GM12875 (cell line): ENCODE measurements at regions not wholly inside any gene's neighbourhood (a gene's known extent, or its start where the extent isn't known, plus 50 kb on each side); places are given as distances from the start of the nearest gene placed in this dataset.

Source experiments
- H3K4me3 ChIP-seq: one replicate; pipeline ENCODE4 v1.5.1; 2011; ENCODE audit warnings: low read depth, low read length, control low read depth
- TF ChIP-seq, protein P1 (sequence below): IDR thresholded peaks from 2 replicates; pipeline ENCODE4 v1.5.1; 2011; ENCODE audit warnings: low read depth, mild to moderate bottlenecking, control low read depth, inconsistent platforms, low read length, moderate library complexity, borderline replicate concordance; ENCODE audit not compliant: insufficient read depth

DNA sequence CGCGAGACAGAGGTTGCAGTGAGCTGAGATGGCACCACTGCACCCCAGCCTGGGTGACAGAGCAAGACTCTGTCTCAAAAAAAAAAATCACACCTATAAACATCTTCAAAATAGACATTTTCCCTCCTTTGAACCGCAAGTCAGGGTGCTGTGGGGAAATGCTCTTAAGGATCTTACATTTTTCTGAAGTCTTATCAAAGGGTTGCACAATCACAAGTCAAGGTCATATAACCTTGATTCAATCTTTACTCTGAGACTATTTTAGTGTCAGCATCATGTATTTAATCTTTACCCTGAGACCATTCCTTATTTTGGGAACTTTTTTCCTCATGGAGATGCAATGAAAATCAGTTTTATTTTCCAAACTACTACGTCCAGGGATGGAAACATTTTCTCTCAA, 62.8 kb upstream of the RANBP3L start:
- TF ChIP-seq, protein P1, sequence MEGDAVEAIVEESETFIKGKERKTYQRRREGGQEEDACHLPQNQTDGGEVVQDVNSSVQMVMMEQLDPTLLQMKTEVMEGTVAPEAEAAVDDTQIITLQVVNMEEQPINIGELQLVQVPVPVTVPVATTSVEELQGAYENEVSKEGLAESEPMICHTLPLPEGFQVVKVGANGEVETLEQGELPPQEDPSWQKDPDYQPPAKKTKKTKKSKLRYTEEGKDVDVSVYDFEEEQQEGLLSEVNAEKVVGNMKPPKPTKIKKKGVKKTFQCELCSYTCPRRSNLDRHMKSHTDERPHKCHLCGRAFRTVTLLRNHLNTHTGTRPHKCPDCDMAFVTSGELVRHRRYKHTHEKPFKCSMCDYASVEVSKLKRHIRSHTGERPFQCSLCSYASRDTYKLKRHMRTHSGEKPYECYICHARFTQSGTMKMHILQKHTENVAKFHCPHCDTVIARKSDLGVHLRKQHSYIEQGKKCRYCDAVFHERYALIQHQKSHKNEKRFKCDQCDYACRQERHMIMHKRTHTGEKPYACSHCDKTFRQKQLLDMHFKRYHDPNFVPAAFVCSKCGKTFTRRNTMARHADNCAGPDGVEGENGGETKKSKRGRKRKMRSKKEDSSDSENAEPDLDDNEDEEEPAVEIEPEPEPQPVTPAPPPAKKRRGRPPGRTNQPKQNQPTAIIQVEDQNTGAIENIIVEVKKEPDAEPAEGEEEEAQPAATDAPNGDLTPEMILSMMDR = no peak
- H3K4me3 ChIP-seq = no peak overlapping the region

DNA sequence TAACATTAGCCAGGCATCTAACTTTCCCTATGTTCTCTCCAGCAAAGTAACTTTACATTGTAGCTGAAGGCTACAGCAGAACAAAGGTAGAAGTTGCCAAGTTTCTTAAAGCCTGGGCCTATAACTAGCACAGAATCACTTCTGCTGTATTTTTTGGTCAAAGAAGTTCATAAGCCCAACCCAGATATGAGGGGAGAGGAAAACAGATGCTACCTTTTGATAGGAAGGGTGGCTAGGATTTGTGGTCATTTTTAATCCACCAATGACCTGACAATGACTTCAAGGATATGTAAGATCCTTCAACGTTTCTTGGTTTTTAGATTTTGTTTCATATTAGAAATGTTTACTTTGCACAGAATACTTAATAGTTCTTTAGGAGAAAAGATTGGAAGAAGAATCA, 64.2 kb upstream of the RANBP3L start:
- TF ChIP-seq, protein P1 = no peak
- no peak overlapping the region for H3K4me3 ChIP-seq

- TF ChIP-seq, protein P1 = no peak
- H3K4me3 ChIP-seq = no peak overlapping the region
Measured at GRCh38 chr5:36366883-36367282, 65.2 kb upstream of the RANBP3L start.

DNA sequence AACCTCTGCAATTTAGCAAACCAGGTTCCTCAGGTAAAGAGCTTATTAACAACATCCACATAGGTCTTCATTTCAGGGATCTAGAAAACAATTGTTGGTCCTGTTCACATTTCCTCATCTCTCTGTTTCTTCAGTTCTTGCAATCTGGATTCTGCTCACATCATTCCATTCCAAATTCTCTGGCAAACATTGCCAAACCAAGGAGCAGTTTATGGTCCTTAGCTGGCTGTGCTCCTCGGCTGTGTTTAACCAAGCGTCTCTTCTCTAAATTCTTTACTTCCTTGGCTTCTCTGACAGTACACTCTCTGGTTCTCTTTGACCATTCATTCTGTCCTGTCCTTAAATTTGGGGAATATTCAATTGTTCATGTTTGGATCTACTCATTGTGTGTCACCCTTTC, 65.8 kb upstream of the RANBP3L start:
- H3K4me3 ChIP-seq = no peak overlapping the region
- TF ChIP-seq, protein P1 = no peak

DNA sequence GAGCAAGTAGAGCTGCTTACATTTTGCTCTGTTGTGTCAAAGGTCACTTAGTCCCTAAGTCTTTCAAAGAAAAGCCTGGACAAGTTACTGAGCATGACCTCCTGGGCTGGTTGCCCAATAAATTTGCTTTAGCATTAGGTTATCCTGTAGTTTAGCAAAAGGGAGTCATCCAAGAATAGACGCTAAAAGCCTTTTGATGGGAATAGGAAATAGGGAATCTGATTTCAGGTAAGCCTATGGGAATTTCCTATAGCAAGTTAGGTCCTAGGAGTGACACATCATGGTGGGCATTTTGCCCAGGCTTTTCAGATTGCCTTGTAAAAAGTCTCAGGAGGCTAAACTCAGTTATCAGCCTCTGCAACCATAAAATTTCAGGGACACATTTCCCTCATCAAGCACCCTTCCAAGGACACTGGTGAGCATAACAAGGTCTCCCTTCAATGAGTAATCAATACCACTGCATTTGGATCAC, 67.6 kb upstream of the RANBP3L start:
- no peak overlapping the region for H3K4me3 ChIP-seq
- TF ChIP-seq, protein P1 = no peak

DNA sequence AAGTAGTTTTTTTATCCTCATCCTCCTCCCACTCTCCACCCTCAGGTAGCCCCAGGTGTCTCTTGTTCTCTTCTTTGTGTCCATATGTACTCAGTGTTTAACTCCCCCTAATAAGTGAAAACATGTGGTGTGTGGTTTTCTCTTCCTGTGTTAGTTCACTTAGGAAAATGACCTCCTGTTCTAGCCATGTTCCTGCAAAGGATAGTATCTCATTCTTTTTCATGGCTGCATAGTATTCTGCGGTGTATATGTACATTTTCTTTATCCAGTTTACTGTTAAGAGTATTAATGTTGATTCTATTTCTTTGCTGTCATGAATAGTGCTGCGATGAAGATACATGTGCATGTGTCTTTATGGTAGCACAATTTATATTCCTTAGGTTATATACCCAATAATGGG, 68.4 kb upstream of the RANBP3L start:
- TF ChIP-seq, protein P1 = no peak

DNA sequence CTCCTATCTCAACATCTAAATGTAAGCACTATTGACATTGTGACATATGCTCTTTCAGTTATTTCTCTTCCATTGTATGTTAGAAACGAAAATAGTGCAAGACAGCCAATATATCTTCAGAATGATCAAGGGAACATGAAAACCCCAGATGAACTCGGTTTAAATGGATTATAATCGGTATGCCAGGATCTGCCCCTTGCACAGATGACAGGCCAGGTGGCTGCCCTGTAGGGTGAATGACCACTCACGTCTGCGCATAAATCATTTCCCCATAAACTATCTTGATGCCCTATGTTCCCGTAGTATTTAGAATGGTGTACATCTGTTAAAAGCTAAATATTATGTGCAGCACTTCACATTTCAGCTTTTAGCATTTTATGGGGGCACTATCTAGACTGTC, 69.7 kb upstream of the RANBP3L start:
- no peak overlapping the region for H3K4me3 ChIP-seq
- TF ChIP-seq, protein P1 = no peak

More for the DNA sequence above, 68.4 kb upstream of the RANBP3L start:
- no peak overlapping the region for H3K4me3 ChIP-seq
